H1 (cell line): ENCODE measurements at regions not wholly inside any gene's neighbourhood (a gene's known extent, or its start where the extent isn't known, plus 50 kb on each side); places are given as distances from the start of the nearest gene placed in this dataset.

Source experiments
- CTCF ChIA-PET: fragments of 300-600 bp; sonication (Branson Sonifier 250); formaldehyde crosslinking; loops from one replicate; lab custom pipeline; 2021; ENCODE audit not compliant: partially characterized antibody; lab: Charles Lee
- POLR2A ChIA-PET: fragments of 300-600 bp; sonication (Branson Sonifier 250); formaldehyde crosslinking; loops from one replicate; lab custom pipeline; 2021; ENCODE audit warnings: inconsistent platforms; ENCODE audit not compliant: partially characterized antibody; lab: Charles Lee
- DNase-seq, 2 experiments: peaks; one replicate each; pipeline versions ENCODE4 v3.0.0 to v3.0.0-alpha.2; 2010 to 2022; ENCODE audit warnings: low spot score in 2 of 2, low read depth in 1 of 2, mixed read lengths in 1 of 2
- FAIRE-seq: peaks from 2 replicates; lab custom pipeline; 2011; peaks lifted over from hg19 to GRCh38; lab: Jason Lieb, UNC
- H2AFZ ChIP-seq: 2 replicates; pipeline ENCODE4 v1.8.1; 2012; ENCODE audit warnings: low read length, inconsistent platforms
- H2AK5ac ChIP-seq: 2 replicates; pipeline ENCODE4 v1.6.1; 2013; ENCODE audit warnings: low read depth, low read length
- H2BK120ac ChIP-seq: replicated peaks from 2 replicates; pipeline ENCODE3; 2013; ENCODE audit warnings: low read depth, low read length, inconsistent platforms
- H2BK12ac ChIP-seq: 2 replicates; pipeline ENCODE4 v1.6.1; 2013; ENCODE audit warnings: low read depth, low read length
- H2BK15ac ChIP-seq: 2 replicates; pipeline ENCODE4 v1.6.1; 2013; ENCODE audit warnings: low read length
- H2BK20ac ChIP-seq: 2 replicates; pipeline ENCODE4 v1.6.1; 2013; ENCODE audit warnings: low read length
- H2BK5ac ChIP-seq: 2 replicates; pipeline ENCODE4 v1.6.1; 2013; ENCODE audit warnings: low read depth, low read length
- H3K14ac ChIP-seq: 2 replicates; pipeline ENCODE4 v1.6.1; 2013; ENCODE audit warnings: inconsistent platforms; ENCODE audit not compliant: insufficient read length
- H3K18ac ChIP-seq: 2 replicates; pipeline ENCODE4 v1.6.1; 2013; ENCODE audit warnings: low read length; ENCODE audit errors: extremely low read depth
- H3K23ac ChIP-seq: 2 replicates; pipeline ENCODE4 v1.6.1; 2013; ENCODE audit warnings: inconsistent platforms; ENCODE audit not compliant: insufficient read length
- H3K23me2 ChIP-seq: 2 replicates; pipeline ENCODE4 v1.6.1; 2013; ENCODE audit warnings: low read depth, low read length
- H3K27ac ChIP-seq: 2 replicates; pipeline ENCODE4 v1.6.1; 2011; ENCODE audit warnings: low read depth, low read length, inconsistent platforms
- H3K27me3 ChIP-seq, 4 experiments: replicated peaks in 1 of 4; 1 replicate in 1 of 4; 2 replicates in 3 of 4; pipeline versions ENCODE4 v1.6.1 to v1.8.1; 2011 to 2013; ENCODE audit warnings: low read length in 3 of 4, mild to moderate bottlenecking in 3 of 4, inconsistent platforms in 2 of 4, mixed read lengths in 2 of 4, moderate library complexity in 1 of 4; ENCODE audit not compliant: control insufficient read depth in 3 of 4, insufficient read depth in 3 of 4; ENCODE audit errors: extremely low read depth in 1 of 4
- H3K36me3 ChIP-seq, 4 experiments: 2 replicates each; pipeline versions ENCODE4 v1.6.1 to v1.8.1; 2011 to 2013; ENCODE audit warnings: mild to moderate bottlenecking in 4 of 4, low read length in 3 of 4, moderate library complexity in 2 of 4, control low read depth in 1 of 4, inconsistent platforms in 1 of 4; ENCODE audit not compliant: insufficient read depth in 4 of 4, control insufficient read depth in 2 of 4
- H3K4ac ChIP-seq: replicated peaks from 2 replicates; pipeline ENCODE3; 2013; ENCODE audit warnings: low read length, low read depth, mixed read lengths, inconsistent platforms; ENCODE audit not compliant: insufficient read length
- H3K4me1 ChIP-seq, 4 experiments: replicated peaks in 1 of 4; 1 replicate in 1 of 4; 2 replicates in 3 of 4; pipeline versions ENCODE4 v1.6.1 to v1.8.1; 2011 to 2013; ENCODE audit warnings: low read length in 3 of 4, inconsistent platforms in 2 of 4, mixed read lengths in 1 of 4; ENCODE audit not compliant: insufficient read depth in 4 of 4, control insufficient read depth in 3 of 4
- H3K4me2 ChIP-seq, 2 experiments: 2 replicates each; pipeline versions ENCODE4 v1.6.1 to v1.8.1; 2011 to 2013; ENCODE audit warnings: low read depth in 2 of 2, low read length in 2 of 2, control low read depth in 1 of 2, inconsistent platforms in 1 of 2, mild to moderate bottlenecking in 1 of 2; ENCODE audit not compliant: insufficient read depth in 1 of 2
- H3K4me3 ChIP-seq, 4 experiments: fragments of 200-600, 300-600 bp in 1 of 4; sonication (generic), shearing (Covaris generic), sonication (Bioruptor Twin) in 1 of 4; 2 replicates each; pipeline versions ENCODE4 v1.5.1 to v1.8.1; 2011 to 2016; ENCODE audit warnings: low read length in 4 of 4, low read depth in 3 of 4, control low read depth in 2 of 4, inconsistent platforms in 2 of 4, mild to moderate bottlenecking in 2 of 4, mixed read lengths in 1 of 4, moderate library complexity in 1 of 4; ENCODE audit not compliant: insufficient read depth in 2 of 4; ENCODE audit errors: extremely low read depth in 1 of 4
- H3K56ac ChIP-seq: replicated peaks from 2 replicates; pipeline ENCODE3; 2013; ENCODE audit warnings: low read depth, mild to moderate bottlenecking, mixed read lengths, low read length, inconsistent platforms; ENCODE audit not compliant: insufficient read length
- H3K79me1 ChIP-seq: 2 replicates; pipeline ENCODE4 v1.6.1; 2013; ENCODE audit warnings: low read depth, low read length, control low read depth
- H3K79me2 ChIP-seq, 2 experiments: 2 replicates each; pipeline versions ENCODE4 v1.6.1 to v1.8.1; 2012 to 2013; ENCODE audit warnings: low read length in 2 of 2, mild to moderate bottlenecking in 2 of 2, inconsistent platforms in 1 of 2; ENCODE audit not compliant: insufficient read depth in 2 of 2, control insufficient read depth in 1 of 2
- H3K9ac ChIP-seq, 4 experiments: replicated peaks in 1 of 4; 1 replicate in 1 of 4; 2 replicates in 3 of 4; pipeline versions ENCODE4 v1.6.1 to v1.8.1; 2011 to 2013; ENCODE audit warnings: low read depth in 3 of 4, low read length in 3 of 4, control low read depth in 2 of 4, mild to moderate bottlenecking in 2 of 4, moderate library complexity in 2 of 4, inconsistent platforms in 1 of 4; ENCODE audit errors: extremely low read depth in 1 of 4
- H3K9me3 ChIP-seq, 2 experiments: 2 replicates each; pipeline versions ENCODE4 v1.6.1 to v1.8.1; 2012 to 2013; ENCODE audit warnings: mild to moderate bottlenecking in 2 of 2, moderate library complexity in 2 of 2, control low read depth in 1 of 2, inconsistent platforms in 1 of 2, low read depth in 1 of 2, low read length in 1 of 2, mixed read lengths in 1 of 2; ENCODE audit not compliant: insufficient read depth in 2 of 2
- H4K20me1 ChIP-seq, 2 experiments: replicated peaks in 1 of 2; 2 replicates each; pipeline versions ENCODE3 to v1.8.1; 2011 to 2013; ENCODE audit warnings: inconsistent platforms in 2 of 2, low read length in 2 of 2, mild to moderate bottlenecking in 1 of 2; ENCODE audit not compliant: insufficient read depth in 2 of 2, control insufficient read depth in 1 of 2
- H4K5ac ChIP-seq: 2 replicates; pipeline ENCODE4 v1.6.1; 2013; ENCODE audit warnings: low read length, low read depth, mixed read lengths, inconsistent platforms; ENCODE audit not compliant: insufficient read length
- H4K8ac ChIP-seq: 2 replicates; pipeline ENCODE4 v1.8.0; 2013; ENCODE audit warnings: mild to moderate bottlenecking, moderate library complexity, low read length, inconsistent platforms; ENCODE audit not compliant: insufficient read depth; ENCODE audit errors: extremely low read depth
- H4K91ac ChIP-seq: replicated peaks from 2 replicates; pipeline ENCODE3; 2013; ENCODE audit warnings: low read length, mixed read lengths, inconsistent platforms; ENCODE audit not compliant: insufficient read length
- ASH2L ChIP-seq: fragments of 200-600, 300-600 bp; sonication (generic); IDR thresholded peaks from one replicate; pipeline ENCODE4 v1.7.1; 2017; ENCODE audit warnings: low read length
- BRCA1 ChIP-seq: IDR thresholded peaks from 2 replicates; pipeline ENCODE4 v1.6.1; 2012; ENCODE audit warnings: low read depth, low read length, improper control_type of control experiment
- CREB1 ChIP-seq: IDR thresholded peaks from 2 replicates; pipeline ENCODE4 v1.6.1; 2012; ENCODE audit warnings: inconsistent platforms
- HDAC2 ChIP-seq, 2 experiments: fragments of 300-600 bp in 1 of 2; sonication (generic) in 1 of 2; IDR thresholded peaks; 2 replicates each; pipeline ENCODE4 v1.6.1; 2011 to 2012; ENCODE audit warnings: low read depth in 2 of 2, low read length in 2 of 2, mild to moderate bottlenecking in 2 of 2, moderate library complexity in 2 of 2, borderline replicate concordance in 1 of 2, inconsistent platforms in 1 of 2
- JUND ChIP-seq: IDR thresholded peaks from 2 replicates; pipeline ENCODE4 v1.6.1; 2011; ENCODE audit warnings: mild to moderate bottlenecking, improper control_type of control experiment, low read length
- KDM4A ChIP-seq: IDR thresholded peaks from one replicate; pipeline ENCODE4 v1.7.1; 2012; ENCODE audit warnings: low read depth, mild to moderate bottlenecking, moderate library complexity, low read length, inconsistent platforms; ENCODE audit not compliant: severe bottlenecking
- SP1 ChIP-seq: IDR thresholded peaks from 2 replicates; pipeline ENCODE4 v1.6.1; 2011; ENCODE audit warnings: low read depth, low read length
- SP2 ChIP-seq: IDR thresholded peaks from 2 replicates; pipeline ENCODE4 v1.6.1; 2012; ENCODE audit warnings: mild to moderate bottlenecking, low read length, inconsistent platforms
- SUZ12 ChIP-seq: fragments of 200-600 bp; sonication (generic); IDR thresholded peaks from 2 replicates; pipeline ENCODE4 v1.6.1; 2012; ENCODE audit warnings: mild to moderate bottlenecking, inconsistent platforms, low read length, moderate library complexity, mixed read lengths
- TAF1 ChIP-seq: IDR thresholded peaks from 2 replicates; pipeline ENCODE4 v1.6.1; 2011; ENCODE audit warnings: mild to moderate bottlenecking, low read depth, low read length
- WGBS, 2 experiments: shearing (Covaris generic) in 1 of 2; methylation state at CpG; one replicate each; pipeline versions ENCODE4 v1.1.6 to v1.1.7; 2013 to 2015; ENCODE audit warnings: low lambda C conversion rate in 2 of 2, mixed read lengths in 2 of 2, inconsistent platforms in 1 of 2, low coverage in 1 of 2, missing lambda C conversion rate in 1 of 2; ENCODE audit not compliant: insufficient replicate concordance in 2 of 2, insufficient coverage in 1 of 2, insufficient read length in 1 of 2; ENCODE audit errors: extremely low coverage in 1 of 2, missing lambda C conversion rate in 1 of 2; 5-methylcytosine and 5-hydroxymethylcytosine counted together
- TF ChIP-seq, protein P1 (sequence below), 3 experiments: IDR thresholded peaks; 1 replicate in 2 of 3; 2 replicates in 1 of 3; pipeline versions ENCODE4 v1.5.1 to v1.6.1; 2011; ENCODE audit warnings: low read length in 3 of 3, mild to moderate bottlenecking in 3 of 3, inconsistent platforms in 2 of 3, low read depth in 1 of 3, moderate library complexity in 1 of 3; ENCODE audit not compliant: insufficient read depth in 1 of 3; ENCODE audit errors: control extremely low read depth in 1 of 3
- TF ChIP-seq, protein P2 (sequence below): IDR thresholded peaks from 2 replicates; pipeline ENCODE4 v1.6.1; 2012; ENCODE audit warnings: low read length, inconsistent platforms

DNA sequence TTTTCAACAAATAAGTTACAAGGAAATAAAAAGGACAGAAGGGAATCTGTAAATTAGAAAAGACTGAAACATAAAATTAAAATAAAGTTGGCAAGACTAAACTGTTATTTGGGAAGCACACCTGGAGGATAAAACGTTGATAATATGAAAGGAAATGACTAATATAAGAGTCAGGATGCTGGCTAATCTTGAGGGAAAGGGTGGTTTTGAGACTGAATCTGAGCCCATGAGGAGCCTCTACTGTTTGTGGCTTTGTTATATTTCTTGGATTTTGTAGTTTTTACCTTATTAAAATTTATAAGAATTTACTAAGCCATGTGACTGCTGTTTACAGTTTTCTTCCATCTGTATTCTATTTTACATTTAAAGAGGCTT is 718.0 kb upstream of the SPRY2 start:
- no peaks in the 10 kb centered on the region for H3K79me1 ChIP-seq
- H3K79me2 ChIP-seq, result no peaks in the 10 kb centered on the region
- ChIA-PET CTCF (no interaction called here), POLR2A (no interaction called here)
- H3K4me1 ChIP-seq, result no peaks in the 10 kb centered on the region
- no peak overlapping the region for H4K91ac ChIP-seq
- no peaks in the 10 kb centered on the region for H4K20me1 ChIP-seq
- H3K27ac ChIP-seq, result no peak overlapping the region
- H2BK120ac ChIP-seq, result no peak overlapping the region
- no peak overlapping the region for H2AK5ac ChIP-seq
- no peak overlapping the region for H2BK15ac ChIP-seq
- no peak overlapping the region for H2AFZ ChIP-seq
- no peak overlapping the region for H3K9ac ChIP-seq
- no peaks in the 10 kb centered on the region for H3K27me3 ChIP-seq
- WGBS, 2 experiments, result 77% methylated on average over 1 of the region's 1 CpG; no CpG with 5 or more reads in 1 of the 2 experiments
- H3K36me3 ChIP-seq, result no peaks in the 10 kb centered on the region
- FAIRE-seq (no peak), DNase-seq (no peak)
- H4K8ac ChIP-seq, result no peak overlapping the region
- no peak overlapping the region for H4K5ac ChIP-seq
- no peak overlapping the region for H3K4me3 ChIP-seq
- H3K18ac ChIP-seq, result no peak overlapping the region
- no peak overlapping the region for H2BK5ac ChIP-seq
- H3K56ac ChIP-seq, result no peak overlapping the region
- no peaks in the 10 kb centered on the region for H3K23me2 ChIP-seq
- no peak overlapping the region for H3K23ac ChIP-seq
- H3K9me3 ChIP-seq, result no peaks in the 10 kb centered on the region
- no peak overlapping the region for H3K4me2 ChIP-seq
- H2BK12ac ChIP-seq, result no peak overlapping the region
- H3K4ac ChIP-seq, result no peak overlapping the region
- H3K14ac ChIP-seq, result no peak overlapping the region
- H2BK20ac ChIP-seq, result no peak overlapping the region
- TF ChIP-seq HDAC2 (IDR thresholded peaks at IDR 0.05; ENCODE audit: borderline replicate concordance in 1 of 2, low read depth in 2 of 2, low read length in 2 of 2) (no peak), JUND (no peak), SUZ12 (no peak), SP1 (no peak), ASH2L (no peak), BRCA1 (no peak), KDM4A (no peak), SP2 (no peak), CREB1 (no peak), TAF1 (no peak)
- TF ChIP-seq, protein P1, sequence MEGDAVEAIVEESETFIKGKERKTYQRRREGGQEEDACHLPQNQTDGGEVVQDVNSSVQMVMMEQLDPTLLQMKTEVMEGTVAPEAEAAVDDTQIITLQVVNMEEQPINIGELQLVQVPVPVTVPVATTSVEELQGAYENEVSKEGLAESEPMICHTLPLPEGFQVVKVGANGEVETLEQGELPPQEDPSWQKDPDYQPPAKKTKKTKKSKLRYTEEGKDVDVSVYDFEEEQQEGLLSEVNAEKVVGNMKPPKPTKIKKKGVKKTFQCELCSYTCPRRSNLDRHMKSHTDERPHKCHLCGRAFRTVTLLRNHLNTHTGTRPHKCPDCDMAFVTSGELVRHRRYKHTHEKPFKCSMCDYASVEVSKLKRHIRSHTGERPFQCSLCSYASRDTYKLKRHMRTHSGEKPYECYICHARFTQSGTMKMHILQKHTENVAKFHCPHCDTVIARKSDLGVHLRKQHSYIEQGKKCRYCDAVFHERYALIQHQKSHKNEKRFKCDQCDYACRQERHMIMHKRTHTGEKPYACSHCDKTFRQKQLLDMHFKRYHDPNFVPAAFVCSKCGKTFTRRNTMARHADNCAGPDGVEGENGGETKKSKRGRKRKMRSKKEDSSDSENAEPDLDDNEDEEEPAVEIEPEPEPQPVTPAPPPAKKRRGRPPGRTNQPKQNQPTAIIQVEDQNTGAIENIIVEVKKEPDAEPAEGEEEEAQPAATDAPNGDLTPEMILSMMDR (IDR thresholded peaks at IDR 0.05; ENCODE audit: control extremely low read depth in 1 of 3, insufficient read depth in 1 of 3, low read depth in 1 of 3, low read length in 3 of 3), result no peak
- TF ChIP-seq, protein P2, sequence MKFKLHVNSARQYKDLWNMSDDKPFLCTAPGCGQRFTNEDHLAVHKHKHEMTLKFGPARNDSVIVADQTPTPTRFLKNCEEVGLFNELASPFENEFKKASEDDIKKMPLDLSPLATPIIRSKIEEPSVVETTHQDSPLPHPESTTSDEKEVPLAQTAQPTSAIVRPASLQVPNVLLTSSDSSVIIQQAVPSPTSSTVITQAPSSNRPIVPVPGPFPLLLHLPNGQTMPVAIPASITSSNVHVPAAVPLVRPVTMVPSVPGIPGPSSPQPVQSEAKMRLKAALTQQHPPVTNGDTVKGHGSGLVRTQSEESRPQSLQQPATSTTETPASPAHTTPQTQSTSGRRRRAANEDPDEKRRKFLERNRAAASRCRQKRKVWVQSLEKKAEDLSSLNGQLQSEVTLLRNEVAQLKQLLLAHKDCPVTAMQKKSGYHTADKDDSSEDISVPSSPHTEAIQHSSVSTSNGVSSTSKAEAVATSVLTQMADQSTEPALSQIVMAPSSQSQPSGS, result no peak
